CD4-positive, alpha-beta T cell treated with Interleukin-17A for 1 hour (primary cell): ENCODE measurements at regions not wholly inside any gene's neighbourhood (a gene's known extent, or its start where the extent isn't known, plus 50 kb on each side); places are given as distances from the start of the nearest gene placed in this dataset.

Source experiments
- DNase-seq: peaks from one replicate; pipeline ENCODE4 v3.0.0-alpha.2; 2020

- DNase-seq = no peak
Measured at GRCh38 chr4:89665662-89666061, 171.3 kb downstream of the SNCA start.

- no peak for DNase-seq
Measured at GRCh38 chr4:89664521-89664920, 172.4 kb downstream of the SNCA start.

- DNase-seq = no peak
Measured at GRCh38 chr4:89661173-89661899, 175.6 kb downstream of the SNCA start.

- no peak for DNase-seq
Measured at GRCh38 chr4:89660444-89661172, 176.4 kb downstream of the SNCA start.

- no peak for DNase-seq
Measured at GRCh38 chr4:89658701-89659024, 178.3 kb downstream of the SNCA start.

GRCh38 chr4:89657931-89658700 lies 178.8 kb downstream of the SNCA start:
- DNase-seq = peak; percentile 4

GRCh38 chr4:89653012-89653411 lies 183.9 kb downstream of the SNCA start:
- no peak for DNase-seq

- DNase-seq = no peak
Measured at GRCh38 chr4:89645482-89645881, 191.5 kb downstream of the SNCA start.

GRCh38 chr4:89641367-89641687 lies 195.6 kb downstream of the SNCA start:
- no peak for DNase-seq

GRCh38 chr4:89640620-89641366 lies 196.2 kb downstream of the SNCA start:
- no peak for DNase-seq

- DNase-seq = no peak
Measured at GRCh38 chr4:89639395-89639794, 197.6 kb downstream of the SNCA start.

- DNase-seq = no peak
Measured at GRCh38 chr4:89625599-89626293, 211.2 kb downstream of the SNCA start.

GRCh38 chr4:89619206-89619962 lies 217.6 kb downstream of the SNCA start:
- DNase-seq = no peak

- DNase-seq = no peak
Measured at GRCh38 chr4:89618151-89618550, 218.8 kb downstream of the SNCA start.

- no peak for DNase-seq
Measured at GRCh38 chr4:89617317-89617716, 219.6 kb downstream of the SNCA start.

GRCh38 chr4:89616382-89616781 lies 220.6 kb downstream of the SNCA start:
- no peak for DNase-seq

- DNase-seq = no peak
Measured at GRCh38 chr4:89615051-89615450, 221.9 kb downstream of the SNCA start.

- DNase-seq = no peak
Measured at GRCh38 chr4:89614155-89614554, 222.8 kb downstream of the SNCA start.

GRCh38 chr4:89610236-89610635 lies 226.7 kb downstream of the SNCA start:
- DNase-seq = no peak

GRCh38 chr4:89609756-89610155 lies 227.2 kb downstream of the SNCA start:
- DNase-seq = no peak

- no peak for DNase-seq
Measured at GRCh38 chr4:89604951-89605350, 232.0 kb downstream of the SNCA start.

- no peak for DNase-seq
Measured at GRCh38 chr4:89599026-89599425, 237.9 kb downstream of the SNCA start.
